Heart left ventricle (tissue), 16 donors: ENCODE measurements at regions not wholly inside any gene's neighbourhood (a gene's known extent, or its start where the extent isn't known, plus 50 kb on each side); places are given as distances from the start of the nearest gene placed in this dataset.

Source experiments
- ATAC-seq, 4 donors: fragments of 200-7000 bp; cut with Tn5 transposase; one replicate each; pipeline ENCODE4 v1.9.1; 2020 to 2022; ENCODE audit warnings: moderate library complexity in 4 of 4, mild to moderate bottlenecking in 3 of 4, moderate number of reproducible peaks in 1 of 4
- DNase-seq, 5 donors: peaks; one replicate each; pipeline ENCODE4 v3.0.0-alpha.2; 2020
- H3K27ac ChIP-seq, 12 donors: fragments of 200-600 bp; sonication (generic) in 4 of 12; one replicate each; pipeline versions ENCODE4 v1.5.0 to v1.8.0; 2016 to 2022; ENCODE audit warnings: mild to moderate bottlenecking in 2 of 12
- H3K27me3 ChIP-seq, 9 donors: fragments of 200-600 bp; sonication (generic) in 2 of 9; one replicate each; pipeline versions ENCODE4 v1.5.1 to v1.8.0; 2016 to 2022; ENCODE audit warnings: mild to moderate bottlenecking in 3 of 9
- H3K36me3 ChIP-seq, 9 donors: fragments of 200-600 bp; sonication (generic) in 2 of 9; one replicate each; pipeline versions ENCODE4 v1.5.0 to v1.8.0; 2018 to 2022; ENCODE audit warnings: mild to moderate bottlenecking in 2 of 9
- H3K4me1 ChIP-seq, 12 donors: fragments of 200-600 bp; sonication (generic) in 4 of 12; one replicate each; pipeline versions ENCODE4 v1.5.0 to v1.8.0; 2016 to 2022; ENCODE audit warnings: mild to moderate bottlenecking in 3 of 12
- H3K4me3 ChIP-seq, 12 donors: fragments of 200-600 bp; sonication (generic) in 4 of 12; one replicate each; pipeline versions ENCODE4 v1.5.0 to v1.8.0; 2017 to 2022; ENCODE audit warnings: mild to moderate bottlenecking in 9 of 12, moderate library complexity in 4 of 12
- H3K9me3 ChIP-seq, 12 donors: fragments of 200-600 bp; sonication (generic) in 4 of 12; one replicate each; pipeline versions ENCODE4 v1.5.0 to v1.8.0; 2016 to 2022; ENCODE audit warnings: mild to moderate bottlenecking in 1 of 12
- POLR2A ChIP-seq, 2 donors: fragments of 450-650 bp; IDR thresholded peaks; one replicate each; pipeline ENCODE4 v1.6.1; 2017; ENCODE audit warnings: antibody characterized with exemption in 2 of 2, mild to moderate bottlenecking in 2 of 2, moderate library complexity in 2 of 2
- WGBS, 4 donors: extraction: QIAGEN DNeasy Blood & Tissue Kit in 2 of 4; methylation state at CpG; one replicate each; pipeline versions ENCODE4 v1.1.5 to v1.1.7; 2013 to 2018; 5-methylcytosine and 5-hydroxymethylcytosine counted together
- intact Hi-C, 10 donors: fragments of 100-400 bp; cut with DNase I; formaldehyde crosslinking; loops; one replicate each; pipeline versions ENCODE4 v1.11.1 to v1.14.2; 2022
- TF ChIP-seq, protein P1 (sequence below), 12 donors: fragments of 200-600 bp; sonication (generic) in 4 of 12; IDR thresholded peaks; one replicate each; pipeline versions ENCODE4 v1.5.0 to v1.8.0; 2018 to 2022; ENCODE audit warnings: antibody characterized with exemption in 12 of 12, mild to moderate bottlenecking in 5 of 12
- donor health status: ischemic (EF 13 %, LVEDD 7.1; RV severe dilation, severe dysfunction).
- donor health status: healthy with polysubstance abuse.
- donor health status: DM: no; HTN: yes; CAD: no.
- donor health status: DM: no; HTN: no; CAD: no.
- donor health status: ischemic (EF 25% LVEDD 6.9; RV normal size, moderate dysfunction).
- donor health status: ischemic (EF 25% LVEDD 5.7; RV mildly dilated, moderate dysfunction).
- donor health status: healthy.
- donor health status: DM: yes; HTN: yes; CAD: no.
- donor health status: ischemic (EF 35%, LVEDD 5.7; RV mildly dilated, moderate dysfunction).
- donor health status: nonischemic (EF 11% LVEDD 7.7; RV severe dilation, severe dysfunction).
- donor health status: DM: yes; HTN: yes; CAD: no.
- donor health status: PGD.
- donor health status: ischemic (EF 29% LVEDD 5.4; RV normal size, mild dysfunction).
- donor health status: nonischemic (EF 23%, LVEDD 6.1; RV moderate dilation, normal function).

DNA sequence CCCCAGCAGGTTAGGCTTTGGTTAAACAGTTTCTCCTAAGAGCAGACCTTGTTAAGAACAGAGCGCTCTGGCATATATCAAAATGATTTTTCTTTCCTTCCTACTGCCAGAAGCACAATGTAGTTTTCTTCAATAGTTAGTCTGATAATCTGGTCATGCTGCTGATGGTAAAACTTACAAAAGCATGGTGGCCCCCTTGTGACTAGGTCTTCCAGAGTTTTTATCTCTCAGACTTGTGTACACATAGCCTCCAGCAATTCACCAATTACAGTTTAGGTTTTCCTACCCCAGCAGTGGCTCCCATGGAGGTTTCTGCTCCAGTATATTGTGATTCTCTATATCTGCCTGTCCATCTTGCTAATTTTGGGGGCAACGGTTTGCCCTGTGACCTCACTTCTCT is 73.3 kb upstream of the DPH5 start:
- 53 to 92% (median 89%) methylated on average over 2 of the region's 2 CpGs for WGBS, 4 donors
- ATAC-seq, result no peak

DNA sequence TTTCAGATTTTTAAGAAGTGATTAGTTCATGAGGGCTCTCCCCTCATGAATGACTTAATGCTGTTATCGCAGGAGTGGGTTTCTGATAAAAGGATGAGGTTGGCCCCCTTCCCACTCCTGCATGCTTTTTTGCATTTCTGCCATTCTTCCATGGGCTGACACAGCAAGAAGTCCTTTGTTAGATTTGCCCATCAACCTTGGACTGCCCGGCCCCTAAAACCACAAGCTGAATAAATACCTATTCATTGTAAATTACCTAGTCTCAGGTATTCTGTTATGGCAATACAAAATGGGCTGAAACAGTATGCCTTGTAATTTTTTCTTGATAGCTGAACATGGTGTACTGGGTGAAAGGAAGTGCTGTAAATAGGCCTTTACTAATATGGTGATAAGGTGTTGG is 72.7 kb upstream of the DPH5 start:
- H3K9me3 ChIP-seq, result no peaks in the 10 kb centered on the region
- ATAC-seq (no peak), DNase-seq (no peak)
- no peak overlapping the region for H3K4me3 ChIP-seq
- H3K27me3 ChIP-seq, result no peaks in the 10 kb centered on the region
- no peaks in the 10 kb centered on the region for H3K36me3 ChIP-seq
- H3K4me1 ChIP-seq, result peaks cover 0 to 9% (median 3%) of the 10 kb centered on the region in 12 donors
- WGBS, 4 donors, result 91 to 100% (median 94%) methylated on average over 2 of the region's 2 CpGs
- intact Hi-C loops, result loop anchor here in 1 of 10 donors (5.0 kb wide), 1 partner anchor 41 kb away; no protein-coding TSS in a partner anchor
- no peak for TF ChIP-seq POLR2A (IDR thresholded peaks at IDR 0.05)
- TF ChIP-seq, protein P1, sequence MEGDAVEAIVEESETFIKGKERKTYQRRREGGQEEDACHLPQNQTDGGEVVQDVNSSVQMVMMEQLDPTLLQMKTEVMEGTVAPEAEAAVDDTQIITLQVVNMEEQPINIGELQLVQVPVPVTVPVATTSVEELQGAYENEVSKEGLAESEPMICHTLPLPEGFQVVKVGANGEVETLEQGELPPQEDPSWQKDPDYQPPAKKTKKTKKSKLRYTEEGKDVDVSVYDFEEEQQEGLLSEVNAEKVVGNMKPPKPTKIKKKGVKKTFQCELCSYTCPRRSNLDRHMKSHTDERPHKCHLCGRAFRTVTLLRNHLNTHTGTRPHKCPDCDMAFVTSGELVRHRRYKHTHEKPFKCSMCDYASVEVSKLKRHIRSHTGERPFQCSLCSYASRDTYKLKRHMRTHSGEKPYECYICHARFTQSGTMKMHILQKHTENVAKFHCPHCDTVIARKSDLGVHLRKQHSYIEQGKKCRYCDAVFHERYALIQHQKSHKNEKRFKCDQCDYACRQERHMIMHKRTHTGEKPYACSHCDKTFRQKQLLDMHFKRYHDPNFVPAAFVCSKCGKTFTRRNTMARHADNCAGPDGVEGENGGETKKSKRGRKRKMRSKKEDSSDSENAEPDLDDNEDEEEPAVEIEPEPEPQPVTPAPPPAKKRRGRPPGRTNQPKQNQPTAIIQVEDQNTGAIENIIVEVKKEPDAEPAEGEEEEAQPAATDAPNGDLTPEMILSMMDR (IDR thresholded peaks at IDR 0.05), result no peak
- H3K27ac ChIP-seq, result no peak overlapping the region

More for the DNA sequence above, 73.3 kb upstream of the DPH5 start:
- no peak for TF ChIP-seq POLR2A (IDR thresholded peaks at IDR 0.05)
- TF ChIP-seq, protein P1 (IDR thresholded peaks at IDR 0.05), result no peak
- intact Hi-C loops, result loop anchor here in 1 of 10 donors (5.0 kb wide), 1 partner anchor 42 kb away; no protein-coding TSS in a partner anchor
- H3K27ac ChIP-seq, result no peak overlapping the region
- DNase-seq, result no peak
- H3K27me3 ChIP-seq, result no peaks in the 10 kb centered on the region
- no peaks in the 10 kb centered on the region for H3K9me3 ChIP-seq
- H3K4me3 ChIP-seq, result no peak overlapping the region
- peaks cover 0 to 9% (median 3%) of the 10 kb centered on the region in 12 donors for H3K4me1 ChIP-seq
- H3K36me3 ChIP-seq, result no peaks in the 10 kb centered on the region

DNA sequence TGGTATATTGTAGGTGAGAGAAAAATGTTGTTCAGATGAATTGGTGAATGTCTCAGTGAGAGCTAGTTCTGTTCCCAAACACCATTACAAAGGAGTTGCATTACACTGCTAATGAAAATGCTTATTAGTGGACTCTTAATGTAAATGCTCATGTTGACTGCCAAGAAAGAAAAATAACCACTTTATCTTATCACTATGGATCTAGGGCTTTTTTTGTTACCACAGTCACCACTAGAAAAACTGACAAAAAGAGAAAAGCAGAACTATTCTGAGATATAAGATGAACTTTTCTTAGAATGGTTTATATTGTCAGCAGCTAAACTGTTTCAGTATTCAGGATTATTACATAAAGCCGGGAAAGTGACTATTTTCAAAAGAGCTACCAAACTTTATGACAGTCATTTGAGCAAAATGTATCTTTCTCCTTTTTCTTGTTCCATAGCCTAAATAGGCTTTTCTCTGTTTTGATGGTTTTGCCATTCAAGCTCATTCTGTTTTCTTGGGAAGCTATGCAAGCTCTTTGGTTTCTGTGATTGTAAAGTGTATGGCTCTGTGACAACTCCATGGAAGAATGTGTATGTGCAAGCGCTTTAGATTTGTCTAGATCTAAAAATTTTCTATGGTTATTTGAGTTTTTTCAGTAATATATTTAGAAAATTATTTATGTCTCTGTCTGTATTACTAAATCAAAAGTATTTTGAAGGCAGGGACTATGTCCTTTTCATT is 64.2 kb upstream of the DPH5 start:
- no peak overlapping the region for H3K27ac ChIP-seq
- H3K4me1 ChIP-seq, result peaks cover 0 to 4% (median 0%) of the 10 kb centered on the region in 12 donors
- peaks cover 0 to 4% (median 0%) of the 10 kb centered on the region in 12 donors for H3K9me3 ChIP-seq
- no peaks in the 10 kb centered on the region for H3K27me3 ChIP-seq
- no peak for DNase-seq
- peaks cover 0 to 9% (median 0%) of the 10 kb centered on the region in 9 donors for H3K36me3 ChIP-seq
- TF ChIP-seq, protein P1 (IDR thresholded peaks at IDR 0.05), result no peak
- TF ChIP-seq POLR2A (IDR thresholded peaks at IDR 0.05), result no peak
- ATAC-seq, result no peak
- intact Hi-C loops, result no loop called here
- H3K4me3 ChIP-seq, result no peak overlapping the region
- 91 to 93% (median 92%) methylated on average over 2 of the region's 2 CpGs for WGBS, 4 donors

DNA sequence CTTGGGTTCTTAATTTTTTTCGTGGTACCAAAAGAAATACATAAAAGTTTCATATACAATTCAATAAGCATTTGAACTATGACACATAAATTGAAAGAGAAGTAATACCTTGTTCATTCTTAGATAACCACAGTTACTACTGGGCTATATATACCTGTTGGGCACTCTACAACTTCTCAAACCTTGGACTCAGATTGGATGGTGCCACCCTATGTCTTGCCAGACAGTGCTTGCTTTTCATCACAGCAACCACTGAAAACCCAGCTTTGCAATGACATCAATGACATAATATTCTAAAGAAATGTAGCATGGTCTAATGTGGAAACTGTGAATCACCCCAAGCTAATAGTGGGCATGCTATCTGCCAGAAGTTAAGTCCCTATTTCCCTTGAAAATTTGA is 62.8 kb upstream of the DPH5 start:
- no peak for ATAC-seq
- intact Hi-C loops, result no loop called here
- no peaks in the 10 kb centered on the region for H3K27me3 ChIP-seq

More for the DNA sequence above, 62.8 kb upstream of the DPH5 start:
- no peak for TF ChIP-seq POLR2A (IDR thresholded peaks at IDR 0.05)
- TF ChIP-seq, protein P1 (IDR thresholded peaks at IDR 0.05), result no peak
- Histone ChIP-seq H3K36me3 (peaks cover 0 to 9% (median 0%) of the 10 kb centered on the region in 9 donors), H3K4me3 (no peak overlapping the region), H3K27ac (no peak overlapping the region), H3K9me3 (peaks cover 0 to 4% (median 0%) of the 10 kb centered on the region in 12 donors), H3K4me1 (peaks cover 0 to 4% (median 0%) of the 10 kb centered on the region in 12 donors)
- DNase-seq, result no peak
- 94 to 96% (median 95%) methylated on average over 1 of the region's 1 CpG for whole genome bisulfite sequencing, 4 donors
